Mammary epithelial cell (primary cell): ENCODE measurements at regions not wholly inside any gene's neighbourhood (a gene's known extent, or its start where the extent isn't known, plus 50 kb on each side); places are given as distances from the start of the nearest gene placed in this dataset.

Source experiments
- EZH2 ChIP-seq: IDR thresholded peaks from 2 replicates; pipeline ENCODE4 v1.6.1; 2012; ENCODE audit warnings: low read length, inconsistent platforms, borderline replicate concordance
- TF ChIP-seq, protein P1 (sequence below), 2 donors: IDR thresholded peaks in 1 of 2; conservative IDR thresholded peaks in 1 of 2; 2 replicates each; pipeline ENCODE4 v1.5.1; 2011 to 2012; ENCODE audit warnings: inconsistent platforms in 2 of 2, low read length in 2 of 2, mild to moderate bottlenecking in 2 of 2, control low read depth in 1 of 2, low read depth in 1 of 2; ENCODE audit not compliant: insufficient read depth in 1 of 2; ENCODE audit errors: extremely low read depth in 1 of 2

DNA sequence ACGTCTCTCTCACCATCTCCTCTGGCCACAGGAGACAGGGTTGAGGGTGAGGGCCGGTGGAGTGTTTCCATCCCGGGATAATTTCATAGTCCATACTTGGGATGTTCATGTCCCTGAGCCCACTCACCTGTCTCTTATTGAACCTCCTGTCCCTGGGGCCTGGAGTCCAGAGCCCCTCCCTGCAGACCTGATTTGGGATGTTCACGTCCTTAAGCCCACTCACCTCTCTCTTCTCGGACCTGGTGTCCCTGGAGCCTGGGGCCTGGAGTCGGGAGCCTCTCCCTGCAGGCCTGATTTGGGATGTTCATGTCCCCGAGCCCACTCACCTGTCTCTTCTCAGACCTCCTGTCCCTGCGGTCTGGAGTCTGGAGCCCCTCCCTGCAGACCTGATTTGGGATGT is 868.2 kb downstream of the BRD1 start:
- TF ChIP-seq, protein P1, sequence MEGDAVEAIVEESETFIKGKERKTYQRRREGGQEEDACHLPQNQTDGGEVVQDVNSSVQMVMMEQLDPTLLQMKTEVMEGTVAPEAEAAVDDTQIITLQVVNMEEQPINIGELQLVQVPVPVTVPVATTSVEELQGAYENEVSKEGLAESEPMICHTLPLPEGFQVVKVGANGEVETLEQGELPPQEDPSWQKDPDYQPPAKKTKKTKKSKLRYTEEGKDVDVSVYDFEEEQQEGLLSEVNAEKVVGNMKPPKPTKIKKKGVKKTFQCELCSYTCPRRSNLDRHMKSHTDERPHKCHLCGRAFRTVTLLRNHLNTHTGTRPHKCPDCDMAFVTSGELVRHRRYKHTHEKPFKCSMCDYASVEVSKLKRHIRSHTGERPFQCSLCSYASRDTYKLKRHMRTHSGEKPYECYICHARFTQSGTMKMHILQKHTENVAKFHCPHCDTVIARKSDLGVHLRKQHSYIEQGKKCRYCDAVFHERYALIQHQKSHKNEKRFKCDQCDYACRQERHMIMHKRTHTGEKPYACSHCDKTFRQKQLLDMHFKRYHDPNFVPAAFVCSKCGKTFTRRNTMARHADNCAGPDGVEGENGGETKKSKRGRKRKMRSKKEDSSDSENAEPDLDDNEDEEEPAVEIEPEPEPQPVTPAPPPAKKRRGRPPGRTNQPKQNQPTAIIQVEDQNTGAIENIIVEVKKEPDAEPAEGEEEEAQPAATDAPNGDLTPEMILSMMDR (conservative IDR thresholded peaks at IDR 0.05 in 1 of 2, IDR thresholded peaks at IDR 0.05 in 1 of 2; ENCODE audit: extremely low read depth in 1 of 2, insufficient read depth in 1 of 2, low read depth in 1 of 2, low read length in 2 of 2): no peak
- no peak for TF ChIP-seq EZH2
